ENCODE measurements at regions not wholly inside any gene's neighbourhood (a gene's known extent, or its start where the extent isn't known, plus 50 kb on each side); places are given as distances from the start of the nearest gene placed in this dataset.

DNA sequence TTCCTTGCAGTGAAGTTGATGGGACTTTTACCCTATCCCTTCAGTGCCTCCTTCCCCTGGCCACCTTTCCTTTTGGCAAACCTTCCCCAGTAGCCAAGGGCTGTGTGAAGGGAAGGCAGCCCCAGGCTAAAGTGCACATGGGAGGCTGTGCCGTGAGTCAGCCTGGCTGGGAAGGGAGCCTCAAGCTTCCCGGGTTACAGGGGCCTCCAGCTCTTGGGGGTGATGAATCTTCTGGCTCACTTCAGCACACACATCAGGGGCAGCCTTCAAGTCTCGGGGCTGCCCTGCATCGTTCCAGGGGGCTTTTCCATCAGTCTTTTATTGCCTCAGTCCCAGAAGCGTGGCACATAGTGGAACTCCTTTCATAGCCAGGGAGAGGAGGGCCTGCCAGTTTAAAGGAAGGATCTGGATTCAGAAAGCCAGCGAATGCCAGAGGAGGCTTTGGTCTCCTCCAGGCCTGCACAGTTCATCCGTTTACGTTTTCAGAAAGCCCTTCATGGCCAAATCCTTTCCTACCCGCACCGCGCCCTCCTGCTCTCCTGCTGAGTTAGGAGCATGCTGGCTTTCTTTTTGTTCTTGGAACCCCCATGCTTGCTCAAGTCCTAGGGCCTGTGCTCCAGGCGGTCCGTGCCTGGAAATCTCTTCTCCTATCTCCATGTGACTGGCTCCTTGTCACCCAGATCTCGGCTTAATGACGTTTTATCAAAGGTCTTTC lies 134.8 kb upstream of the KLF4 start:
- Histone ChIP-seq H3K27me3 (no peaks in the 10 kb centered on the region), H3K4me3 (no peak overlapping the region), H3K4me1 (replicated peaks in 1 of 2) (no peaks in the 10 kb centered on the region), H3K9me3 (replicated peaks in 1 of 3) (no peaks in the 10 kb centered on the region), H3K36me3 (replicated peaks in 1 of 2) (no peaks in the 10 kb centered on the region), H3K27ac (no peak overlapping the region)
- no peak for DNase-seq
- intact Hi-C loops (cut with DNase I): no loop called here
- TF ChIP-seq POLR2A (IDR thresholded peaks at IDR 0.05): no peak
- TF ChIP-seq, protein P1, sequence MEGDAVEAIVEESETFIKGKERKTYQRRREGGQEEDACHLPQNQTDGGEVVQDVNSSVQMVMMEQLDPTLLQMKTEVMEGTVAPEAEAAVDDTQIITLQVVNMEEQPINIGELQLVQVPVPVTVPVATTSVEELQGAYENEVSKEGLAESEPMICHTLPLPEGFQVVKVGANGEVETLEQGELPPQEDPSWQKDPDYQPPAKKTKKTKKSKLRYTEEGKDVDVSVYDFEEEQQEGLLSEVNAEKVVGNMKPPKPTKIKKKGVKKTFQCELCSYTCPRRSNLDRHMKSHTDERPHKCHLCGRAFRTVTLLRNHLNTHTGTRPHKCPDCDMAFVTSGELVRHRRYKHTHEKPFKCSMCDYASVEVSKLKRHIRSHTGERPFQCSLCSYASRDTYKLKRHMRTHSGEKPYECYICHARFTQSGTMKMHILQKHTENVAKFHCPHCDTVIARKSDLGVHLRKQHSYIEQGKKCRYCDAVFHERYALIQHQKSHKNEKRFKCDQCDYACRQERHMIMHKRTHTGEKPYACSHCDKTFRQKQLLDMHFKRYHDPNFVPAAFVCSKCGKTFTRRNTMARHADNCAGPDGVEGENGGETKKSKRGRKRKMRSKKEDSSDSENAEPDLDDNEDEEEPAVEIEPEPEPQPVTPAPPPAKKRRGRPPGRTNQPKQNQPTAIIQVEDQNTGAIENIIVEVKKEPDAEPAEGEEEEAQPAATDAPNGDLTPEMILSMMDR (IDR thresholded peaks at IDR 0.05): no peak
- WGBS, 4 donors: 88 to 91% (median 90%) methylated on average over 13 to 15 of the region's 15 CpGs

DNA sequence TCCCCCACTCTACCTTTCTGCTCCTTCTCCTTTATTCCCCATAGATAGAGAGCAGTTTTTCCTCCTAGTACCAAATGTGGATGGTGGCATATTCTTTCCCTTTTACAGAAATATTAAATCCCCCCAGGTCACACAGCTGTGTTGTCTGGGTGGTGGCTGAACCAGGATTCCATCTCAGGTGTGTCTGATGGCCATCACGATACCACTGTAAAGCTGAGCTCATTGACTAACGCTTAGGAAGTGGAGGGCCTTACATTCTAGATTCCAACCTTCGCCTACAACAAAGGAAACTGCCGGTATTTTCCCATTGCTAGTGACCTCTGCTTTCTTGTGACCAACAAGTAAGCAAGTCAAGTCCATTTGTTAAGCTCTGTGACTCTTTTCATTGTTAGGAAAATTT lies 131.9 kb upstream of the KLF4 start:
- Histone ChIP-seq H3K4me3 (no peak overlapping the region), H3K36me3 (replicated peaks in 1 of 2) (no peaks in the 10 kb centered on the region), H3K4me1 (replicated peaks in 1 of 2) (no peaks in the 10 kb centered on the region), H3K27ac (no peak overlapping the region), H3K9me3 (replicated peaks in 1 of 3) (no peaks in the 10 kb centered on the region), H3K27me3 (no peaks in the 10 kb centered on the region)
- TF ChIP-seq, protein P1 (IDR thresholded peaks at IDR 0.05): no peak
- no peak for TF ChIP-seq POLR2A (IDR thresholded peaks at IDR 0.05)
- intact Hi-C loops (cut with DNase I): no loop called here
- 88 to 100% (median 92%) methylated on average over 4 of the region's 4 CpGs for WGBS, 4 donors
- no peak for DNase-seq

DNA sequence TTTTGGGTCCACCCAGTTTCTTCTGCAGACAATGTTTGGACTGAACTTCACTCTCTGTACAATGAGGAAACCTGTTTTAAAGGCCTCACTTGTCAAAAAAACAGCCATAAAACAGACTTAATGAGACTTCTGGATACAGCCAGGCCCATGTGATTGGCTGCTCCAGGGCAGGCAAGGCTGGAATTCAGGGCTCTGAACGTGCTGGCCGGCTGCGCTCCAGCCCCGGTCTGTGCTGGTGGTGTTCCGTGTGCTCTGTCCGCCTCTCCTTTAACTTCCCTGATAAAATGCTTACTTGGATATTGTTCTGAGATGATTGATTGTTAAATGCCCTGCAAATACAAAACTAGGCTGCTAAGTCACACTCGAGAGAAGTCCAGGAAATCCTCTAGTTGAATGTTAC lies 131.2 kb upstream of the KLF4 start:
- no peak for TF ChIP-seq POLR2A (IDR thresholded peaks at IDR 0.05)
- TF ChIP-seq, protein P1 (IDR thresholded peaks at IDR 0.05): no peak
- WGBS, 4 donors: 52 to 73% (median 59%) methylated on average over 3 to 7 of the region's 7 CpGs
- no peak overlapping the region for H3K4me3 ChIP-seq
- DNase-seq: peak in 2 of 7 donors; percentile 22 to 40
- peak overlapping the region in 1 of 5 donors; percentile 2 for H3K27ac ChIP-seq
- intact Hi-C loops (cut with DNase I): no loop called here
- no peaks in the 10 kb centered on the region for H3K4me1 ChIP-seq (replicated peaks in 1 of 2)
- H3K9me3 ChIP-seq (replicated peaks in 1 of 3): no peaks in the 10 kb centered on the region
- H3K27me3 ChIP-seq: no peaks in the 10 kb centered on the region
- no peaks in the 10 kb centered on the region for H3K36me3 ChIP-seq (replicated peaks in 1 of 2)

DNA sequence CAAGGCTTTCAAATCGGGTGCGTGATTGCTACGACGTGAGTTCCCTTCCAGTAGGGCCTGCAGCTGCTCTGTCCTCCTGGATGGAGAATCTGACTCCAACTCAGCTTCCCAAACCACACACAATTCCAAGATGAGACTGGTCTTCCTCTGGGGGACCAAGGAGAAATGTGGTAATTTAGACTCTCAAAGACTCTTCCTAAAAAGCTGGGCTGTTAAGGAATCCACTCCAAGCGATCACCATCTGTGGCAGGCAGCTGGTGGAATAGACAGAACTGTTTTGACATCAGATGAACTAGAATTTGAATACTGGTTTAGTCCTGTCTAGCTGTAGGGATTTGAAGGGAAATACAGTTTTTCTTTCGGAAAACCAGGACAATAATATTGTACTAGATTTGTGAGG lies 130.7 kb upstream of the KLF4 start:
- no peak for TF ChIP-seq POLR2A (IDR thresholded peaks at IDR 0.05)
- TF ChIP-seq, protein P1 (IDR thresholded peaks at IDR 0.05): no peak
- no peak for DNase-seq
- H3K27me3 ChIP-seq: no peaks in the 10 kb centered on the region
- H3K36me3 ChIP-seq (replicated peaks in 1 of 2): no peaks in the 10 kb centered on the region
- 96 to 97% (median 96%) methylated on average over 6 of the region's 6 CpGs for WGBS, 4 donors
- intact Hi-C loops (cut with DNase I): no loop called here
- H3K4me1 ChIP-seq (replicated peaks in 1 of 2): no peaks in the 10 kb centered on the region
- no peaks in the 10 kb centered on the region for H3K9me3 ChIP-seq (replicated peaks in 1 of 3)
- peak overlapping the region in 1 of 5 donors; percentile 2 for H3K27ac ChIP-seq
- H3K4me3 ChIP-seq: no peak overlapping the region

Measured in adrenal gland (tissue), 9 donors.